GM18951 (cell line): ENCODE measurements at regions not wholly inside any gene's neighbourhood (a gene's known extent, or its start where the extent isn't known, plus 50 kb on each side); places are given as distances from the start of the nearest gene placed in this dataset.

Source experiments
- POLR2A ChIP-seq: IDR thresholded peaks from 4 replicates; pipeline ENCODE4 v1.6.1; 2011; ENCODE audit warnings: mild to moderate bottlenecking; ENCODE audit not compliant: insufficient read length, insufficient read depth; ENCODE audit errors: extremely low read depth
- in situ Hi-C: fragments of 300-500 bp; cut with MboI; formaldehyde crosslinking; loops from one replicate; pipeline ENCODE4 v1.12.0; 2022; ENCODE audit warnings: low sequenced_read_pairs, mixed read lengths, inconsistent platforms; ENCODE audit not compliant: unreplicated experiment

GRCh38 chr6:156628805-156629204, 148.4 kb upstream of the ARID1B start:
- in situ Hi-C loops, result no loop called here
- TF ChIP-seq POLR2A, result no peak

- no peak for TF ChIP-seq POLR2A
- in situ Hi-C loops, result no loop called here
These were observed 149.7 kb upstream of the ARID1B start for GRCh38 chr6:156627524-156627923.

- no peak for TF ChIP-seq POLR2A
- in situ Hi-C loops, result no loop called here
These were observed 155.0 kb upstream of the ARID1B start for GRCh38 chr6:156622185-156622584.

- in situ Hi-C loops, result no loop called here
- no peak for TF ChIP-seq POLR2A
These were observed 156.8 kb upstream of the ARID1B start for GRCh38 chr6:156620331-156620730.

DNA sequence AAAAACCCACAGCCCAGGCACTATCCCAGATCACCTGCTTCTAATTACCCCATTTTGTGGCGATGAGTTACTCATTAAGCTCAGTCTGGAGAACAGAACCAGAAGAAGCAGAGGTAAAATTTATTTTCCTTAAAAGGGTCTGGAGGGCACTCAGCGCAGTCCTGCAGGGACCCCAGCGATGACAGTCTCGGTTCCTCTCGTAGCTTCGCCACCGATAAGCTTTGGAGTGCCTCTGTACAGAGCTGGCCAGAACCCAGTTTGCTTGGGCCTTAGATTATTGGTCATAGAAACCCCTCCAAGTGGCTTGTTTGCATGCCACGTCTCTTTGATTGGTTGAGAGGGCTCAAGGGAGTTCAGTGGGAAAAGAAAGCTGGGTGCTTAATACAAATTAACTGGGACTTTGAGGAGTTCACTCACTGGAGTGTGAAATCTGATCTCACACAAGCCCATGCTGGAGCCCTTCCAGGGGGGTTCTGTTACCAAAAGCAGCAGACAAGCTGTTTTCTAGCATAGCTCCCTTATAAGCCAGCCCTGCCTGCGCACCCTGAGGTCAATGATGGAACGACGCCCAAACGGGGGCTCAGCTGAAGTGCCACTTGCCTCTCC, 158.5 kb upstream of the ARID1B start:
- TF ChIP-seq POLR2A, result no peak
- in situ Hi-C loops, result no loop called here

DNA sequence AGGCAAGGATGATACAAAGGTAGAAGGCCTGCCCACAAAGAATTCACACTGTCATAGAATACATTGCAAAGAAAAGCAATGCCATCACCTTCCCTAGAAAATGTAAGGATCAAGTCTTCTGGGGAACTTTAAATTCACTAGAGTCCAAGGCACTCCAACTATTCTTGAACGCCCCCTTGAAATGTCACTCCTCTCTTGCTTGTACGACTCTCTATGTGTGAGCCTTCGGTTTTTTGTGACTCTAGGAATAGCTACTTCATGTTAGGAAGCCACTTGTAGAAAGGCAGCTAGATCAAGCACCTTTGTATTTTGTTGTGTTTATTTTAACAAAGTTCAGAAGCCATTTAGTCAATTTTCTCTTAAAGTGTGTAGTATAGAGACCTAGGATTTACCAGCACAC, 159.2 kb upstream of the ARID1B start:
- no peak for TF ChIP-seq POLR2A
- in situ Hi-C loops, result no loop called here

GRCh38 chr6:156617376-156617775, 159.8 kb upstream of the ARID1B start:
- no peak for TF ChIP-seq POLR2A
- in situ Hi-C loops, result no loop called here

DNA sequence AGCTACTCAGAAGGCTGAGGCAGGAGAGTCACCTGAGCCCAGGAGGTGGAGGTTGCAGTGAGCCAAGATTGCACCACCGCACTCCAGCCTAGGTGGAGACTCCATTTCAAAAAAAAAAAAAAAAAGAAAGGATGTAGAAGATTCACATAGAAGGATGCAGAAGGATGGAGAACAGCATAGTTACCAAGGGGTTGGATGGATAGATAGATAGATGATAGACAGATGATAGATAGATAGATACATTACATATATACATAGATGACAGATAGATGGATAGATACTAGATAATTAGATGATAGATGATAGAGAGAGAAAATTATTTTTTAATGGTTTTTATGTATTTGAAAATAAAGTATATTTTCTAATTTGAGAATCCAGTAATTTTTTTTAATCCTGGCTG, 160.7 kb upstream of the ARID1B start:
- no peak for TF ChIP-seq POLR2A
- in situ Hi-C loops, result no loop called here

- TF ChIP-seq POLR2A, result no peak
- in situ Hi-C loops, result no loop called here
These were observed 163.2 kb upstream of the ARID1B start for GRCh38 chr6:156613996-156614395.

GRCh38 chr6:156612361-156612760, 164.8 kb upstream of the ARID1B start:
- in situ Hi-C loops, result no loop called here
- TF ChIP-seq POLR2A, result no peak

GRCh38 chr6:156602066-156602385, 175.2 kb upstream of the ARID1B start:
- no peak for TF ChIP-seq POLR2A
- in situ Hi-C loops, result no loop called here

DNA sequence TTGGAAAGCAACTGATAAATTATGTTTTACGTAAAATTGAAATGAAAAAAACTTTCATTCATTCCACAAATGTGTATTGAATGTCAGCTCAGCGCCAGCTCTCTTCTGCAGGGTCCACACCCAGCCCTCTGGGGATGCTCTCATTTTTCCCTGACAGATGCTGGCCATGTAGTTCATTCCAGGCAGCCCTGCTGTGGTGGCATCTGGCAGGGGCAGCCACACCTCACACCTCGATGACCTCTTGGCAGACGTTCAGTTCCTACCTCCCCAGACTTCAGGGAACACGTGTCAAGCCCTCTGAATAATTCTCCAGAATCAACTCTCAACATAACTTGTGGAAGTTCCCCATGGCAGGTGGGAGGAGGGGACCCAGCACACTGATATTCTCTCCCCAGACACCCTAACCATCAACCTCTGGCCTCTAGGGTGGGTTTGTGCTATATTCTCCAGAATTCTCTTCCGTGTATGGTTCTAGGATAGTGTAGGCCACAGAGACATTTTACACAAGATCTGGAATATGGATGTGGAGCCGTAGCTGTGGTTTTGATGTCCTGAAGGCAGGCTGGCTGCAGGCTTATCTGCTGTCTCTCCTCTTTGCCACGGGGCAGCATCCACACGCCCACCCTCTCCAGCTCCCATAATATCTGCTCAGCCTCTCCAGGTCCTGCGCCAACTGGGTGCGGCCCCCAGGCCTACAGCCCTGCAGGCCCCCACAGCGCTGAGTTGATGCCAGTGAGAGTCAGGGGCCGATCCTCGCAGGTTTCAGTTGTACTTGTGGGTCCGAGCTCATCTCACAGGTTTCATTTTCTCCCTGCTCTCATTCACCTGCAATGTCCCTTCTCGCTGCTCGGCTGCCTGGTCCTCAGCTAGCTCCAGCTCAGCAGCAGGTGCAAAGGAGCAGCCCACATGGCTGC, 175.8 kb upstream of the ARID1B start:
- in situ Hi-C loops, result no loop called here
- TF ChIP-seq POLR2A, result no peak

- in situ Hi-C loops, result no loop called here
- TF ChIP-seq POLR2A, result no peak
These were observed 176.5 kb upstream of the ARID1B start for GRCh38 chr6:156600678-156601077.

DNA sequence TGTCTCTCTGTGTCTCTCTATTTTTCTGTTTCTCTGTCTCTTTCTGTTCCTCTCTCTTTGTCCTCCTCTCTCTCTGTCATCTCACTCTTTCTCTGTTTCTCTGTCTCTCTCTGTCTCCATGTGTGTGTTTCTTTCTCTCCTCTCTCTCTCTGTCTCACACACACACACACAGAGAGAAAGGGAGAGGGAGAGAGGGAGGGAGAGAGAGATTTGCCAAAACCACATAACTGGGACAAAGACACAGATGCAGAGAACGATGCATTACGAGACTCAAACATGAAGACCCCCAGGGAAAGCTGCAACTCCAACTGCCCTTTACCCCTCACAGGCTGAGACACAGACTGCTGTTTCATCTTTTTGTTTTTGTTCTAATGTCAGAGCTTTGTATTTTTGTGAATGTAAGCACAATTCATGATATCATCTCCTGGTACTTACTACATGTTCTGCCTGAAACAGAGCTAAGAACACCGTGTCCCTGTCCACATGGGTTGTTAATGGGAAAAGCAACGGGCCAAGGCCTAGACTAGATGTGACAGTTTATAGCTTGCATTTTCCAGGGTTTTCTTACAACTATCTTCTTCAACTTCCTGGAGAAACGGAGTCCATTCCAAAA, 177.1 kb upstream of the ARID1B start:
- TF ChIP-seq POLR2A, result no peak
- in situ Hi-C loops, result no loop called here
